ENCODE measurements at regions not wholly inside any gene's neighbourhood (a gene's known extent, or its start where the extent isn't known, plus 50 kb on each side); places are given as distances from the start of the nearest gene placed in this dataset.
"Not testable (repeated sequence)": the region's sequence is repeated elsewhere in the genome, so short reads cannot be mapped to it uniquely, and the experiment has no call there.

DNA sequence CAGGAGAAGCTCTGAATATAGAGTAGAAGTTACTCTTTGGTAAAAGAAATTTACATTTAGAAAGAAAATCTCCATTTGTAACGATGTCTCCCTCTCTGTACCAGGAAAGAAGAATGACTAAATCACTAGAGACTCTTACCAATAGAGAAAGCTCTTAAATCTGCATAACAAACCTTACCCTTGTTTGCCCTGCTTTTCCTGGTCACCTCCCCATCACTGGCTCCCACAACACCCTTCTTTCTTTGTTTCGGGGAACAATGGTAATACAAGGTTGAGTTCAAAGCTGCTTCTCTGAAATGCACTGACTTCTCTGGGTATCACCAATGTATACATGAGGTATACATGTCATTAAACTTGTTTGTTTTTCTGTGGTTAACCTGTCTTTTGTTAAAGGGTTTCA lies 351.1 kb upstream of the FLRT2 start:
- FAIRE-seq (no peak), DNase-seq (ENCODE audit: insufficient read length, low spot score) (no peak)

DNA sequence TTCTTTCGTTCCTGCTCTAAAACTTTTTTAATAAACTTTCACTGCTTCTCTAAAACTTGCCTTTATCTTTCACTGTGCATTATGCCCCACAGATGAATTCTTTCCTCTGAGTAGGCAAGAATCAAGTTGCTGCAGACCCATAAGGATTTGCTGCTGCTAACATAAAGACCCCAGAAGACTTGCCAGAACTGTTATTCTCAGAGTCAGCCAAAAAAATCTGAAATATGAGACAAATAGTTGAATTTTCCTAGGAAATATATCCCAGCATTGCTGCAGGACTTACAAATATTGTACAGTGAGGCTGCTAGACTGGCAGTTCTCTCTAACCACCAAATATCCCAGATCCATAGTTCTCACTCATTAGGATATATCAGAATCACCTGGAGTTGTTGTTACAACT lies 349.1 kb upstream of the FLRT2 start:
- DNase-seq (ENCODE audit: insufficient read length, low spot score) (no peak), FAIRE-seq (no peak)
- no peak for TF ChIP-seq PAX5 (IDR thresholded peaks at IDR 0.05; ENCODE audit: insufficient read depth, low read length, severe bottlenecking)
- no peak for TF ChIP-seq SPI1 (IDR thresholded peaks at IDR 0.05; ENCODE audit: low read depth, low read length)
- TF ChIP-seq POLR2AphosphoS5 (IDR thresholded peaks at IDR 0.05; ENCODE audit: low read depth, low read length) = no peak
- no peak for TF ChIP-seq TAF1 (IDR thresholded peaks at IDR 0.05; ENCODE audit: low read depth, low read length)
- TF ChIP-seq POLR2A (IDR thresholded peaks at IDR 0.05; ENCODE audit: low read depth, low read length) = no peak
- no peak for TF ChIP-seq POU2F2 (IDR thresholded peaks at IDR 0.05; ENCODE audit: low read depth, low read length)

More for the DNA sequence above, 351.1 kb upstream of the FLRT2 start:
- no peak for TF ChIP-seq PAX5 (IDR thresholded peaks at IDR 0.05; ENCODE audit: insufficient read depth, low read length, severe bottlenecking)
- TF ChIP-seq POU2F2 (IDR thresholded peaks at IDR 0.05; ENCODE audit: low read depth, low read length) = no peak

DNA sequence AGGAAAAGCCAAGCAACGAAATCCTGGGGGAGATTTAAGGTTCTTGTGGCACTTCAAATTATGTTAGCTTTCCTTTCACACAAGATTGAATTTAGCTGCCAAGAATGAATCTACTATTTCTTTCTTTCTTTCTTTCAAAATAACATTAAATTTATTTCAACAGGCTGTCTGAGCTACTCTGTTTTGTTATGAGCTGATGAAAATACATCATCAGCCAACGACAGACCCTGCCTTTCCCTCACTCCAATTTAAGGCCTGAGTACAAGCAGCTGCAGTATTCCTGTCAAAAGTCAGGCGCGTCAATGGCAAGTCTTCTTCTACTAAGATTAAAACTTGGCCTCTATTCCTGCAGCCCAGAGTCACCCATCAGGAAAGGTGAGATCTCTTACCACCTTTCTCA lies 347.7 kb upstream of the FLRT2 start:
- no peak for TF ChIP-seq SPI1 (IDR thresholded peaks at IDR 0.05; ENCODE audit: low read depth, low read length)
- TF ChIP-seq POLR2A (IDR thresholded peaks at IDR 0.05; ENCODE audit: low read depth, low read length) = no peak
- no peak for TF ChIP-seq POLR2AphosphoS5 (IDR thresholded peaks at IDR 0.05; ENCODE audit: low read depth, low read length)
- no peak for TF ChIP-seq TAF1 (IDR thresholded peaks at IDR 0.05; ENCODE audit: low read depth, low read length)
- TF ChIP-seq PAX5 (IDR thresholded peaks at IDR 0.05; ENCODE audit: insufficient read depth, low read length, severe bottlenecking) = no peak
- TF ChIP-seq POU2F2 (IDR thresholded peaks at IDR 0.05; ENCODE audit: low read depth, low read length) = no peak
- DNase-seq (ENCODE audit: insufficient read length, low spot score) (no peak), FAIRE-seq (no peak)

DNA sequence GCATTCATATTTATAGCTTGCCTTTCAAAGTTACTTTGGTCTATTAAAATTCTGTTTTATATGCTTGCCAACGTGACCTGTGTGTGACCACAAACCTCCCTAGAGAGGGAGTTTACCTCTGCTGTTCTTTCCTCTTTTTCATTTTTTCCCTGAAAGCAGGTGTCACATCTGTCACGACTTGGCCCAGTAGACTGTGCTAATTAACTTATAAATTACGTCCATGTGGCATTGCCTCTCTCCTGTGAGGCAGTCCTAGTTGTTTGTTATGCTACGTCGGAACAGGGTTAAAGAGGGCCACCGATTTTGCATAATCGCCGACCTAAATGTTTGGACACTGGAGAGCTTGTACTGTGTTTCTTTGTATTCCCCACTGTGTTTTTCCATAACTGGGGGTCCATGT lies 343.9 kb upstream of the FLRT2 start:
- FAIRE-seq = no peak
- TF ChIP-seq TAF1 (IDR thresholded peaks at IDR 0.05; ENCODE audit: low read depth, low read length) = no peak
- TF ChIP-seq POU2F2 (IDR thresholded peaks at IDR 0.05; ENCODE audit: low read depth, low read length) = no peak
- no peak for TF ChIP-seq SPI1 (IDR thresholded peaks at IDR 0.05; ENCODE audit: low read depth, low read length)
- TF ChIP-seq POLR2A (IDR thresholded peaks at IDR 0.05; ENCODE audit: low read depth, low read length) = no peak
- TF ChIP-seq PAX5 (IDR thresholded peaks at IDR 0.05; ENCODE audit: insufficient read depth, low read length, severe bottlenecking) = no peak
- no peak for TF ChIP-seq POLR2AphosphoS5 (IDR thresholded peaks at IDR 0.05; ENCODE audit: low read depth, low read length)
- DNase-seq (ENCODE audit: insufficient read length, low spot score) = no peak

DNA sequence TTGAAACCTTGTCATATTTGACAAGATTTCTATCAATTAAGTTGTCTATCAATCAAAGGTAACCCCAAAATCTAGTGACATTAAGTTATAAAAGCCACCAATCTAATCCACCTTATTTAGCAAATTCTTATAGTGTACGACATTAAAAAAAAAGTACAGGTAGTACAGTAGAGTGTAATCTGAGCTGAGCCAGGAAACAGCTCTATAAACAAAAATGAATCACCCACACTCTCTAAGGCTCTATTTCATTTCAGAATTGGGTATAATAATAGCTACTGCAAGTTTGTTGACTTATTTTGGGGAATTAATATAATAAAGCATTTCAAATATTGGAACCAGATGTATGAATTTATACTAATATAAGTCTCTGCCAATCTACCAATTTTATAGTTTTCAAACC lies 342.4 kb upstream of the FLRT2 start:
- DNase-seq (ENCODE audit: insufficient read length, low spot score) (no peak), FAIRE-seq (no peak)
- TF ChIP-seq PAX5 (IDR thresholded peaks at IDR 0.05; ENCODE audit: insufficient read depth, low read length, severe bottlenecking) (no peak), SPI1 (IDR thresholded peaks at IDR 0.05; ENCODE audit: low read depth, low read length) (no peak), POLR2A (IDR thresholded peaks at IDR 0.05; ENCODE audit: low read depth, low read length) (no peak), POLR2AphosphoS5 (IDR thresholded peaks at IDR 0.05; ENCODE audit: low read depth, low read length) (no peak), TAF1 (IDR thresholded peaks at IDR 0.05; ENCODE audit: low read depth, low read length) (no peak), POU2F2 (IDR thresholded peaks at IDR 0.05; ENCODE audit: low read depth, low read length) (no peak)

DNA sequence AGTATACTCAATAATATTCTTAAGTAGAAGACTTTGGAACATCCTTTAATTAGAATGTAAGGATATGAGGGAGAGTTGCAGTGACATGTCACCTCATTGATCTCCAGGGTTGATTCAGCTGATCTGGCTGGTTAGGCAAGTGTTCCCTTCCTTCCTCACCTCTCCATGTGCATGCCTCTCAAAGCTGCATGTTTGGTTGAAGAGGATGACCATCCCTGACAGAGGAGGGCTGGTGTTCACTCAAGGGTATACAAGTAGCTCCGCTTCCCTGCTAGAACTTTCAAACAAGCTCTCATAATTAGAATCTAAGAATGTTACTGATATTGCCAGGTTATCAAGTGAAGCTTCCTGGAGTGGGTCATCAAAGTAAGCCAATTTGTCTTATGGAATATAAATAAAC lies 341.1 kb upstream of the FLRT2 start:
- no peak for DNase-seq (ENCODE audit: insufficient read length, low spot score)
- TF ChIP-seq SPI1 (IDR thresholded peaks at IDR 0.05; ENCODE audit: low read depth, low read length) (no peak), POLR2A (IDR thresholded peaks at IDR 0.05; ENCODE audit: low read depth, low read length) (no peak), PAX5 (IDR thresholded peaks at IDR 0.05; ENCODE audit: insufficient read depth, low read length, severe bottlenecking) (no peak), POU2F2 (IDR thresholded peaks at IDR 0.05; ENCODE audit: low read depth, low read length) (no peak)
- FAIRE-seq = no peak

DNA sequence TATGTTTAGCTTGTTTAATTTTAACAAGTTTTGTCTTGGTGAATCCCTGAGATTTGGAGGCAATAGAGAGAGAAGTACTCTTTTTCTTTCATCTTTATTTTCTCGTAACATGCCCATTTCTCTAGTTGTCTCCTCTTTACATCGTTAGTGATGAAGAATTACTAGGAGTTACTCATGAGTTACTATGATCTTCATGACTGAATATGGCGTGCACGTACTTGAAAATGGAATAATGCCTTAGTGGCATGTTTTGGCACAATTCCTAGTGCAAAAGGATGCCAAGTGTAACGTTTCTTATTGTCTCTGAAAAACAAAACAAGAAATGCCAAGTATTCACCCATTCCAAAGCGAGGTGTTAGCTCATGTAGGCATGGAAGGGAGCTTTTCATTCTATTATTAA lies 340.7 kb upstream of the FLRT2 start:
- not testable (repeated sequence) for FAIRE-seq

DNA sequence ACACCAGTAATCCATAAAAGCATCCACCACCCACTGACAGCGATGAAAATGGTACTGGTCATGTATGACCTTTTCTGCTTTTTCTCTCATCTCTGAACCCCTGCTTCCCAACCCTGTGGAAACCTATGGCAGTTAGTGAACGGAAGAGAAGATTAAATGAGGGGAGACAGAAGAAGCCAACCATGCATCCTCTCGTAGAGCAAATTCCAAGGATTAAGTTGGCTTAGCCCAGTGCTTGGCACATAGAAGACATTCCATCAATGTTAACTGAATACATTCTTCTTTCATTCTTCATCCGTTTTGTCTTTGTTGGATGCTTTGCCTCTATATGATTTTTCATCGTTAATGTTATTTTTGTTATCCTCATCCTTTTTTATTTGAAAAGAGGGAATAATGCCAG lies 339.7 kb upstream of the FLRT2 start:
- DNase-seq (ENCODE audit: insufficient read length, low spot score) (no peak), FAIRE-seq (no peak)
- TF ChIP-seq SPI1 (IDR thresholded peaks at IDR 0.05; ENCODE audit: low read depth, low read length) (no peak), POLR2AphosphoS5 (IDR thresholded peaks at IDR 0.05; ENCODE audit: low read depth, low read length) (no peak), POLR2A (IDR thresholded peaks at IDR 0.05; ENCODE audit: low read depth, low read length) (no peak), POU2F2 (IDR thresholded peaks at IDR 0.05; ENCODE audit: low read depth, low read length) (no peak), PAX5 (IDR thresholded peaks at IDR 0.05; ENCODE audit: insufficient read depth, low read length, severe bottlenecking) (no peak), TAF1 (IDR thresholded peaks at IDR 0.05; ENCODE audit: low read depth, low read length) (no peak)

More for the DNA sequence above, 340.7 kb upstream of the FLRT2 start:
- not testable (repeated sequence) for DNase-seq (ENCODE audit: insufficient read length, low spot score)

DNA sequence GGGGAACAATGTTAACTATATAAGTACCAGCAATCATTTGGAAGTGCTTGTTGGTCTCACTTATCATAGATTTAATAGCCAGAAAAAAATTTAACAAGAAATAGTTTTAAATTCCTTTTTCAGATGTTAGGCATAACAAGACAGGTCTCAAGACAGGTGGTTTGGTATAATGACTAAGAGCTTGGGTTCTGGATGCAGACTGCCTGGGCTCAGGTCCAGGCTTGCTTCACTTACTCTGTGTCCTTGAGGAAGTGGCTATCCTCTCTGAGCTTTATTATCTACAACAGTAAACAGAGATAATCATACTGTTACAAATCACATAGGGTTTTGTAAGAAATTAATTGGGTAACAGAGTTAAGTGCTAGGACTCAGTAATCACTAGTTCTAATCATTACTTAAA lies 338.0 kb upstream of the FLRT2 start:
- FAIRE-seq = no peak
- no peak for TF ChIP-seq SPI1 (IDR thresholded peaks at IDR 0.05; ENCODE audit: low read depth, low read length)
- no peak for TF ChIP-seq POLR2AphosphoS5 (IDR thresholded peaks at IDR 0.05; ENCODE audit: low read depth, low read length)
- TF ChIP-seq POU2F2 (IDR thresholded peaks at IDR 0.05; ENCODE audit: low read depth, low read length) = no peak

DNA sequence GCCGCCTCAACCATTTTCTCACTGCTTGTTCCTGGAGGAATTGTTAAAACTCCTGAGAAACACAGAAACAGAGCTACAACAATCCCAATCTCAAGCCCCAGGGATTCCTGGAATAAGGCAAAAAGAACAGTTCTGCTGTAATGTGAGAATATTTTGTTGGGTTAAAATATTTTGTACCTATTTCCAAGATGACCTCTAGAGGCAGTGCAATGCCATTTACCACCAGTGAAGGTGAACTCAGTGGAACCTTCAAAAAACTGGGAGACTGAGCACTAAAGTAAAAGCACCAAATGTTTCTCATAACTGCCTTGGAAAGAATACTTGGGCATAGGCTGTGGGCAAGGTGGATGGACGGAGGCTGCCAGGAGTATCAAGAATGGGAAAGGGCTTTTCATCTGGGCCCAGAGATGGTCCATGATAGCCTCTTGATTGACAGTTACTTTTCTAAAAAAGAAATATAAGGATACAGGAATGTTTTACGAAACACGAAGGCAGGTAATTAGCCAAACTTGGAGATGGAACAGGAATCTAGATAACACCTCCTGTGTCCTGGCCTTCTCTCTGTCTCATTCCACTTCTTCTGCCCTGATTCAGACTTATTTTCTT lies 334.0 kb upstream of the FLRT2 start:
- DNase-seq (ENCODE audit: insufficient read length, low spot score) (no peak), FAIRE-seq (no peak)
- no peak for TF ChIP-seq POU2F2 (IDR thresholded peaks at IDR 0.05; ENCODE audit: low read depth, low read length)
- TF ChIP-seq POLR2A (IDR thresholded peaks at IDR 0.05; ENCODE audit: low read depth, low read length) = no peak
- TF ChIP-seq POLR2AphosphoS5 (IDR thresholded peaks at IDR 0.05; ENCODE audit: low read depth, low read length) = no peak
- no peak for TF ChIP-seq TAF1 (IDR thresholded peaks at IDR 0.05; ENCODE audit: low read depth, low read length)
- no peak for TF ChIP-seq SPI1 (IDR thresholded peaks at IDR 0.05; ENCODE audit: low read depth, low read length)
- TF ChIP-seq PAX5 (IDR thresholded peaks at IDR 0.05; ENCODE audit: insufficient read depth, low read length, severe bottlenecking) = no peak

More for the DNA sequence above, 338.0 kb upstream of the FLRT2 start:
- DNase-seq (ENCODE audit: insufficient read length, low spot score) = no peak

Data from GM12891 (cell line).